IMR-90 (cell line): ENCODE measurements at regions not wholly inside any gene's neighbourhood (a gene's known extent, or its start where the extent isn't known, plus 50 kb on each side); places are given as distances from the start of the nearest gene placed in this dataset.

ENCODE experiments used
- ATAC-seq: fragments of 200-7000 bp; cut with Tn5 transposase; 2 replicates; pipeline ENCODE4 v1.9.1; 2020; ENCODE audit warnings: low read depth, mild to moderate bottlenecking, moderate library complexity
- BruUV-seq: library from RNA; stranded (reverse); fragments of 400-500 nt; replicated peaks from 2 replicates; lab custom pipeline; 2021; lab: Mats Ljungman, UMichigan
- CTCF ChIA-PET: fragments of 300-600 bp; formaldehyde crosslinking; extraction: SDS; loops from one replicate; lab custom pipeline; 2021; ENCODE audit warnings: antibody characterized with exemption; lab: Yijun Ruan, JAX
- POLR2A ChIA-PET: fragments of 300-600 bp; sonication (Branson Sonifier 250); formaldehyde crosslinking; loops from one replicate; lab custom pipeline; 2022; ENCODE audit warnings: antibody characterized with exemption; ENCODE audit not compliant: unreplicated experiment; lab: Charles Lee
- DNase-seq: peaks from one replicate; pipeline ENCODE4 v3.0.0; 2013
- H2AFZ ChIP-seq: replicated peaks from 2 replicates; pipeline ENCODE3; 2013; ENCODE audit warnings: low read length, mild to moderate bottlenecking; ENCODE audit not compliant: poor library complexity
- H2AK5ac ChIP-seq: 2 replicates; pipeline ENCODE4 v1.6.1; 2013; ENCODE audit warnings: low read depth, low read length, inconsistent platforms
- H2AK9ac ChIP-seq: replicated peaks from 2 replicates; pipeline ENCODE3; 2013; ENCODE audit warnings: mild to moderate bottlenecking, low read depth, low read length, moderate library complexity; ENCODE audit not compliant: poor library complexity
- H2BK120ac ChIP-seq: 2 replicates; pipeline ENCODE4 v1.6.1; 2013; ENCODE audit warnings: low read depth, low read length, inconsistent platforms
- H2BK15ac ChIP-seq: 3 replicates; pipeline ENCODE4 v1.6.1; 2013; ENCODE audit warnings: low read depth, low read length, inconsistent platforms
- H2BK20ac ChIP-seq: 2 replicates; pipeline ENCODE4 v1.6.1; 2013; ENCODE audit warnings: low read depth, mild to moderate bottlenecking, inconsistent platforms, low read length, moderate library complexity
- H2BK5ac ChIP-seq: 2 replicates; pipeline ENCODE4 v1.6.1; 2013; ENCODE audit warnings: mild to moderate bottlenecking, low read depth, low read length, inconsistent platforms; ENCODE audit not compliant: poor library complexity, severe bottlenecking
- H3K14ac ChIP-seq: replicated peaks from 2 replicates; pipeline ENCODE4 v1.6.1; 2013; ENCODE audit warnings: low read depth, low read length, inconsistent platforms
- H3K18ac ChIP-seq: 2 replicates; pipeline ENCODE4 v1.6.1; 2013; ENCODE audit warnings: low read depth, low read length, control low read depth
- H3K23ac ChIP-seq: 2 replicates; pipeline ENCODE4 v1.6.1; 2013; ENCODE audit warnings: low read depth, low read length, inconsistent platforms
- H3K27ac ChIP-seq: 2 replicates; pipeline ENCODE4 v1.5.1; 2013; ENCODE audit warnings: mild to moderate bottlenecking, control low read depth, low read length; ENCODE audit not compliant: insufficient read depth
- H3K27me3 ChIP-seq: 2 replicates; pipeline ENCODE4 v1.6.1; 2013; ENCODE audit warnings: low read length; ENCODE audit not compliant: control insufficient read depth, insufficient read depth
- H3K36me3 ChIP-seq: 2 replicates; pipeline ENCODE4 v1.6.1; 2013; ENCODE audit warnings: low read length, mixed read lengths; ENCODE audit not compliant: control insufficient read depth, insufficient read depth
- H3K4ac ChIP-seq: 2 replicates; pipeline ENCODE4 v1.6.1; 2013; ENCODE audit warnings: low read depth, low read length, inconsistent platforms
- H3K4me1 ChIP-seq: 2 replicates; pipeline ENCODE4 v1.6.1; 2013; ENCODE audit warnings: low read length, mixed read lengths; ENCODE audit not compliant: control insufficient read depth, insufficient read depth
- H3K4me2 ChIP-seq: 2 replicates; pipeline ENCODE4 v1.6.1; 2013; ENCODE audit warnings: low read depth, mild to moderate bottlenecking, control low read depth, low read length, moderate library complexity
- H3K4me3 ChIP-seq: 2 replicates; pipeline ENCODE4 v1.5.1; 2013; ENCODE audit warnings: low read depth, mild to moderate bottlenecking, control low read depth, low read length, moderate library complexity; ENCODE audit not compliant: insufficient read depth
- H3K56ac ChIP-seq: 2 replicates; pipeline ENCODE4 v1.6.1; 2013; ENCODE audit warnings: low read length, inconsistent platforms; ENCODE audit not compliant: insufficient read depth; ENCODE audit errors: extremely low read depth
- H3K79me1 ChIP-seq, 2 experiments: 2 replicates each; pipeline ENCODE4 v1.6.1; 2013; ENCODE audit warnings: low read length in 2 of 2, inconsistent platforms in 1 of 2, low read depth in 1 of 2
- H3K9ac ChIP-seq: 2 replicates; pipeline ENCODE4 v1.6.1; 2013; ENCODE audit warnings: low read depth, low read length, control low read depth
- H3K9me1 ChIP-seq: 2 replicates; pipeline ENCODE4 v1.6.1; 2013; ENCODE audit warnings: low read length, inconsistent platforms; ENCODE audit not compliant: insufficient read depth
- H3K9me3 ChIP-seq: 2 replicates; pipeline ENCODE4 v1.6.1; 2013; ENCODE audit warnings: low read length; ENCODE audit not compliant: control insufficient read depth, insufficient read depth
- H4K20me1 ChIP-seq: 2 replicates; pipeline ENCODE4 v1.6.1; 2013; ENCODE audit warnings: low read length, inconsistent platforms; ENCODE audit not compliant: insufficient read depth
- H4K5ac ChIP-seq: 2 replicates; pipeline ENCODE4 v1.6.1; 2013; ENCODE audit warnings: mild to moderate bottlenecking, low read depth, low read length, control low read depth
- H4K8ac ChIP-seq, 2 experiments: 2 replicates each; pipeline ENCODE4 v1.6.1; 2013; ENCODE audit warnings: low read depth in 2 of 2, low read length in 2 of 2, control low read depth in 1 of 2, inconsistent platforms in 1 of 2
- H4K91ac ChIP-seq: 2 replicates; pipeline ENCODE4 v1.6.1; 2013; ENCODE audit warnings: low read depth, low read length, inconsistent platforms; ENCODE audit not compliant: insufficient read depth
- BHLHE40 ChIP-seq: fragments of 150-350 bp; IDR thresholded peaks from 2 replicates; pipeline ENCODE4 v1.6.1; 2016; ENCODE audit warnings: mild to moderate bottlenecking, low read depth, low read length
- CEBPB ChIP-seq: IDR thresholded peaks from 2 replicates; pipeline ENCODE4 v1.6.1; 2012; ENCODE audit warnings: low read depth, low read length, improper control_type of control experiment
- CHD1 ChIP-seq: IDR thresholded peaks from 2 replicates; pipeline ENCODE4 v1.6.1; 2012; ENCODE audit warnings: low read depth, low read length, improper control_type of control experiment
- FOS ChIP-seq: fragments of 150-350 bp; IDR thresholded peaks from 2 replicates; pipeline ENCODE4 v1.6.1; 2016; ENCODE audit warnings: low read depth, low read length
- MAFK ChIP-seq: IDR thresholded peaks from 2 replicates; pipeline ENCODE4 v1.6.1; 2012; ENCODE audit warnings: low read depth, low read length, improper control_type of control experiment
- MAZ ChIP-seq: IDR thresholded peaks from 2 replicates; pipeline ENCODE4 v1.6.1; 2012; ENCODE audit warnings: low read depth, mild to moderate bottlenecking, low read length, improper control_type of control experiment, moderate library complexity, borderline replicate concordance
- MXI1 ChIP-seq: IDR thresholded peaks from 2 replicates; pipeline ENCODE4 v1.6.1; 2012; ENCODE audit warnings: low read depth, mild to moderate bottlenecking, low read length, moderate library complexity, borderline replicate concordance
- NFE2L2 ChIP-seq: fragments of 150-350 bp; IDR thresholded peaks from 2 replicates; pipeline ENCODE4 v1.6.1; 2016; ENCODE audit warnings: low read depth, mild to moderate bottlenecking, low read length
- POLR2A ChIP-seq: IDR thresholded peaks from 2 replicates; pipeline ENCODE4 v1.6.1; 2012; ENCODE audit warnings: mild to moderate bottlenecking, low read depth, low read length
- RAD21 ChIP-seq: IDR thresholded peaks from 2 replicates; pipeline ENCODE4 v1.6.1; 2012; ENCODE audit warnings: low read length, improper control_type of control experiment
- RCOR1 ChIP-seq: IDR thresholded peaks from 2 replicates; pipeline ENCODE4 v1.6.1; 2012; ENCODE audit warnings: mild to moderate bottlenecking, low read length, improper control_type of control experiment; ENCODE audit not compliant: insufficient replicate concordance
- RFX5 ChIP-seq: IDR thresholded peaks from 2 replicates; pipeline ENCODE4 v1.8.0; 2012; ENCODE audit warnings: low read depth, mild to moderate bottlenecking, low read length, moderate library complexity
- SMC3 ChIP-seq: fragments of 150-350 bp; IDR thresholded peaks from 2 replicates; pipeline ENCODE4 v1.6.1; 2016; ENCODE audit warnings: low read depth, mild to moderate bottlenecking, antibody characterized with exemption, low read length, moderate library complexity
- USF2 ChIP-seq: fragments of 150-350 bp; IDR thresholded peaks from 2 replicates; pipeline ENCODE4 v1.6.1; 2017; ENCODE audit warnings: mild to moderate bottlenecking, antibody characterized with exemption, low read length, low read depth
- WGBS, 2 experiments: methylation state at CpG; one replicate each; pipeline versions ENCODE4 v1.1.5 to v1.1.7; 2013; ENCODE audit warnings: missing lambda C conversion rate in 2 of 2; ENCODE audit not compliant: insufficient read length in 1 of 2; ENCODE audit errors: extremely low coverage in 2 of 2; 5-methylcytosine and 5-hydroxymethylcytosine counted together
- dilution Hi-C: fragments of 300-500 bp; cut with HindIII; formaldehyde crosslinking; loops from one replicate; pipeline ENCODE4 v1.14.3; 2018; ENCODE audit warnings: low sequenced_read_pairs; ENCODE audit not compliant: unreplicated experiment
- in situ Hi-C: fragments of 300-500 bp; cut with MboI; formaldehyde crosslinking; loops from 3 replicates; pipeline ENCODE4 v1.14.3; 2019; ENCODE audit warnings: low sequenced_read_pairs, inconsistent platforms, mixed read lengths
- intact Hi-C: fragments of 100-400 bp; cut with micrococcal nuclease; formaldehyde crosslinking; loops from 2 replicates; pipeline ENCODE4 v1.10.0; 2022
- TF ChIP-seq, protein P1 (sequence below): fragments of 150-350 bp; IDR thresholded peaks from 2 replicates; pipeline ENCODE4 v1.6.1; 2016; ENCODE audit warnings: low read depth, mild to moderate bottlenecking, low read length, moderate library complexity, borderline replicate concordance
- TF ChIP-seq, protein P2 (sequence below): conservative IDR thresholded peaks from 2 replicates; pipeline ENCODE4 v1.5.1; 2012; ENCODE audit warnings: mild to moderate bottlenecking, low read depth, low read length, improper control_type of control experiment

GRCh38 chr7:79683916-79684315 is 230.4 kb upstream of the MAGI2 start:
- Histone ChIP-seq H3K9me3 (no peaks in the 10 kb centered on the region), H3K27ac (no peak overlapping the region), H3K14ac (no peak overlapping the region), H2AK9ac (no peak overlapping the region), H3K18ac (no peak overlapping the region), H2AK5ac (no peak overlapping the region), H3K23ac (no peak overlapping the region), H2BK120ac (no peak overlapping the region), H3K4ac (no peak overlapping the region), H3K79me1 (no peaks in the 10 kb centered on the region), H4K91ac (no peak overlapping the region), H3K27me3 (no peaks in the 10 kb centered on the region), H4K5ac (no peak overlapping the region), H2BK15ac (no peak overlapping the region), H3K9me1 (no peaks in the 10 kb centered on the region), H2BK20ac (no peak overlapping the region), H3K36me3 (no peaks in the 10 kb centered on the region), H3K56ac (no peak overlapping the region), H4K20me1 (no peaks in the 10 kb centered on the region), H3K4me1 (no peaks in the 10 kb centered on the region), H4K8ac (no peak overlapping the region), H2AFZ (no peak overlapping the region), H3K4me3 (no peak overlapping the region), H3K9ac (no peak overlapping the region), H3K4me2 (no peak overlapping the region), H2BK5ac (no peak overlapping the region)
- no peak for ATAC-seq
- POLR2A ChIA-PET: no interaction called here
- dilution Hi-C loops: no loop called here
- no peak for TF ChIP-seq MAFK
- no peak for TF ChIP-seq POLR2A
- TF ChIP-seq FOS: no peak
- no peak for TF ChIP-seq RCOR1
- TF ChIP-seq USF2: no peak
- TF ChIP-seq RFX5: no peak
- TF ChIP-seq, protein P1, sequence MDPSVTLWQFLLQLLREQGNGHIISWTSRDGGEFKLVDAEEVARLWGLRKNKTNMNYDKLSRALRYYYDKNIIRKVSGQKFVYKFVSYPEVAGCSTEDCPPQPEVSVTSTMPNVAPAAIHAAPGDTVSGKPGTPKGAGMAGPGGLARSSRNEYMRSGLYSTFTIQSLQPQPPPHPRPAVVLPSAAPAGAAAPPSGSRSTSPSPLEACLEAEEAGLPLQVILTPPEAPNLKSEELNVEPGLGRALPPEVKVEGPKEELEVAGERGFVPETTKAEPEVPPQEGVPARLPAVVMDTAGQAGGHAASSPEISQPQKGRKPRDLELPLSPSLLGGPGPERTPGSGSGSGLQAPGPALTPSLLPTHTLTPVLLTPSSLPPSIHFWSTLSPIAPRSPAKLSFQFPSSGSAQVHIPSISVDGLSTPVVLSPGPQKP: no peak
- no peak for TF ChIP-seq BHLHE40
- TF ChIP-seq RAD21: no peak
- TF ChIP-seq SMC3: no peak
- TF ChIP-seq, protein P2, sequence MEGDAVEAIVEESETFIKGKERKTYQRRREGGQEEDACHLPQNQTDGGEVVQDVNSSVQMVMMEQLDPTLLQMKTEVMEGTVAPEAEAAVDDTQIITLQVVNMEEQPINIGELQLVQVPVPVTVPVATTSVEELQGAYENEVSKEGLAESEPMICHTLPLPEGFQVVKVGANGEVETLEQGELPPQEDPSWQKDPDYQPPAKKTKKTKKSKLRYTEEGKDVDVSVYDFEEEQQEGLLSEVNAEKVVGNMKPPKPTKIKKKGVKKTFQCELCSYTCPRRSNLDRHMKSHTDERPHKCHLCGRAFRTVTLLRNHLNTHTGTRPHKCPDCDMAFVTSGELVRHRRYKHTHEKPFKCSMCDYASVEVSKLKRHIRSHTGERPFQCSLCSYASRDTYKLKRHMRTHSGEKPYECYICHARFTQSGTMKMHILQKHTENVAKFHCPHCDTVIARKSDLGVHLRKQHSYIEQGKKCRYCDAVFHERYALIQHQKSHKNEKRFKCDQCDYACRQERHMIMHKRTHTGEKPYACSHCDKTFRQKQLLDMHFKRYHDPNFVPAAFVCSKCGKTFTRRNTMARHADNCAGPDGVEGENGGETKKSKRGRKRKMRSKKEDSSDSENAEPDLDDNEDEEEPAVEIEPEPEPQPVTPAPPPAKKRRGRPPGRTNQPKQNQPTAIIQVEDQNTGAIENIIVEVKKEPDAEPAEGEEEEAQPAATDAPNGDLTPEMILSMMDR: no peak
- TF ChIP-seq NFE2L2: no peak
- no peak for TF ChIP-seq CEBPB
- TF ChIP-seq MXI1: no peak
- no peak for TF ChIP-seq CHD1
- no peak for TF ChIP-seq MAZ
- intact Hi-C loops: no loop called here
- in situ Hi-C loops: no loop called here
- BruUV-seq: no TSS peak
- no CpG with 5 or more reads among the region's 1 CpG for WGBS, 2 experiments
- no peak for DNase-seq
- CTCF ChIA-PET: interaction anchor here (0.6 kb wide), 1 partner anchor 24 kb away, joined by 3 read pairs; no protein-coding TSS in a partner anchor
